H1 (cell line): ENCODE measurements at regions not wholly inside any gene's neighbourhood (a gene's known extent, or its start where the extent isn't known, plus 50 kb on each side); places are given as distances from the start of the nearest gene placed in this dataset.

ENCODE experiments used
- CHD2 ChIP-seq: IDR thresholded peaks from 2 replicates; pipeline ENCODE4 v1.6.1; 2012; ENCODE audit warnings: low read length, improper control_type of control experiment
- CREB1 ChIP-seq: IDR thresholded peaks from 2 replicates; pipeline ENCODE4 v1.6.1; 2012; ENCODE audit warnings: inconsistent platforms
- KDM5A ChIP-seq: fragments of 200-600 bp; IDR thresholded peaks from 2 replicates; pipeline ENCODE4 v1.7.1; 2012; ENCODE audit warnings: mild to moderate bottlenecking, low read length, inconsistent platforms, mixed read lengths
- MAX ChIP-seq: IDR thresholded peaks from 2 replicates; pipeline ENCODE4 v1.6.1; 2012; ENCODE audit warnings: inconsistent platforms
- POLR2A ChIP-seq, 2 experiments: IDR thresholded peaks; 1 replicate in 1 of 2; 2 replicates in 1 of 2; pipeline ENCODE4 v1.6.1; 2011; ENCODE audit warnings: low read depth in 2 of 2, low read length in 2 of 2, mild to moderate bottlenecking in 2 of 2; ENCODE audit errors: control extremely low read depth in 1 of 2

GRCh38 chr9:1284727-1285126 is 234.6 kb downstream of the DMRT2 start (continued):
- TF ChIP-seq KDM5A (no peak), CHD2 (no peak), POLR2A (IDR thresholded peaks at IDR 0.05; ENCODE audit: control extremely low read depth in 1 of 2, low read depth in 2 of 2, low read length in 2 of 2) (no peak), CREB1 (no peak), MAX (no peak)
- TF ChIP-seq, all 59 proteins: peak for 0
